Fibroblast of skin of left quadriceps (primary cell): ENCODE measurements at regions not wholly inside any gene's neighbourhood (a gene's known extent, or its start where the extent isn't known, plus 50 kb on each side); places are given as distances from the start of the nearest gene placed in this dataset.

Experiments
- DNase-seq, 2 experiments: peaks; one replicate each; pipeline ENCODE4 v3.0.0-alpha.2; 2013; ENCODE audit warnings: low read depth in 2 of 2

- no peak for DNase-seq
Observed at GRCh38 chr11:33412241-33412640, 155.1 kb downstream of the HIPK3 start.

- no peak for DNase-seq
Observed at GRCh38 chr11:33411751-33412150, 154.6 kb downstream of the HIPK3 start.

- no peak for DNase-seq
Observed at GRCh38 chr11:33410086-33410765, 153.0 kb downstream of the HIPK3 start.
